Stimulated activated CD4-positive, alpha-beta T cell treated with anti-CD3 and anti-CD28 coated beads, Interleukin-1b, Interleukin-23, amount 100 ng/mL, for 48 hours (primary cell): ENCODE measurements at regions not wholly inside any gene's neighbourhood (a gene's known extent, or its start where the extent isn't known, plus 50 kb on each side); places are given as distances from the start of the nearest gene placed in this dataset.

ENCODE experiments used
- DNase-seq: peaks from one replicate; pipeline ENCODE4 v3.0.0-alpha.2; 2020

- DNase-seq: no peak
Observed at GRCh38 chr3:182233405-182233804, 521.7 kb downstream of the SOX2 start.

- no peak for DNase-seq
Observed at GRCh38 chr3:182233957-182234356, 522.2 kb downstream of the SOX2 start.

GRCh38 chr3:182234881-182235280 is 523.2 kb downstream of the SOX2 start:
- DNase-seq: no peak

GRCh38 chr3:182235504-182235903 is 523.8 kb downstream of the SOX2 start:
- no peak for DNase-seq

- DNase-seq: no peak
Observed at GRCh38 chr3:182238126-182238525, 526.4 kb downstream of the SOX2 start.

GRCh38 chr3:182239316-182239715 is 527.6 kb downstream of the SOX2 start:
- DNase-seq: no peak

- no peak for DNase-seq
Observed at GRCh38 chr3:182240474-182240873, 528.7 kb downstream of the SOX2 start.

- no peak for DNase-seq
Observed at GRCh38 chr3:182241196-182241765, 529.6 kb downstream of the SOX2 start.

GRCh38 chr3:182241766-182242488 is 530.2 kb downstream of the SOX2 start:
- DNase-seq: no peak

- no peak for DNase-seq
Observed at GRCh38 chr3:182242489-182242942, 530.8 kb downstream of the SOX2 start.

- DNase-seq: no peak
Observed at GRCh38 chr3:182243625-182244024, 531.9 kb downstream of the SOX2 start.

GRCh38 chr3:182244222-182244971 is 532.7 kb downstream of the SOX2 start:
- DNase-seq: no peak

- DNase-seq: no peak
Observed at GRCh38 chr3:182245059-182245458, 533.3 kb downstream of the SOX2 start.

GRCh38 chr3:182246870-182247269 is 535.1 kb downstream of the SOX2 start:
- no peak for DNase-seq

GRCh38 chr3:182248349-182248880 is 536.7 kb downstream of the SOX2 start:
- no peak for DNase-seq

GRCh38 chr3:182252802-182253201 is 540.5 kb upstream of the ATP11B start:
- no peak for DNase-seq

GRCh38 chr3:182255158-182255557 is 538.1 kb upstream of the ATP11B start:
- DNase-seq: no peak

GRCh38 chr3:182257361-182257760 is 535.9 kb upstream of the ATP11B start:
- DNase-seq: no peak

GRCh38 chr3:182258538-182259177 is 534.6 kb upstream of the ATP11B start:
- no peak for DNase-seq

GRCh38 chr3:182259579-182259978 is 533.7 kb upstream of the ATP11B start:
- no peak for DNase-seq

GRCh38 chr3:182261041-182261440 is 532.3 kb upstream of the ATP11B start:
- no peak for DNase-seq

- no peak for DNase-seq
Observed at GRCh38 chr3:182268711-182269110, 524.6 kb upstream of the ATP11B start.

- DNase-seq: no peak
Observed at GRCh38 chr3:182276512-182276911, 516.8 kb upstream of the ATP11B start.
